ENCODE measurements at regions not wholly inside any gene's neighbourhood (a gene's known extent, or its start where the extent isn't known, plus 50 kb on each side); places are given as distances from the start of the nearest gene placed in this dataset.

- Mint-ChIP-seq H3K4me1 (ENCODE audit: low read depth) (no peaks in the 10 kb centered on the region), H3K4me3 (no peak overlapping the region), H3K27ac (peak overlapping the region; percentile 3), H3K36me3 (ENCODE audit: low read depth) (peaks cover 4% of the 10 kb centered on the region), H3K27me3 (peaks cover 19% of the 10 kb centered on the region), H3K9me3 (no peaks in the 10 kb centered on the region)
These were observed 371.8 kb upstream of the SULF2 start for GRCh38 chr20:48156951-48157700.

DNA sequence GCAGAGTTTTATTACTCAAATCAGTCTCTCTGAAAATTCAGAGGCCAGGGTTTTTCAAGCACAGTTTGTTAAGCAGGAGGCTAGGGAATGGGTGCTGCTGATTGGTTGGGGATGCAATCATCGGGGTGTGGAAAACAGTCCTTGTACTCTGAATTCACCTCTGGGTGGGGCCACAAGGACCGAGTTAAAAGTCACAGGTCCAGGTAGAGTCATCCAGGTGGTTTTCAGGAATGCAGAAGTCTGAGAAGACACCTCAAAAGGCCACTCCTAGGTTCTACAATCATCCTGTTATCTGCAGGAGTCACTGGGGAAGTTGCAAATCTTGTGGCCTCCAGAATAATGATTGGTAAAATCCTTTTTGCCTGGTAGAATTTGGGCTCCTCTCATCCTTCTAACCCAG is 371.2 kb upstream of the SULF2 start:
- H3K4me3 Mint-ChIP-seq, result no peak overlapping the region
- no peaks in the 10 kb centered on the region for H3K4me1 Mint-ChIP-seq (ENCODE audit: low read depth)
- peaks cover 19% of the 10 kb centered on the region for H3K27me3 Mint-ChIP-seq
- no peak overlapping the region for H3K27ac Mint-ChIP-seq
- peaks cover 4% of the 10 kb centered on the region for H3K36me3 Mint-ChIP-seq (ENCODE audit: low read depth)
- H3K9me3 Mint-ChIP-seq, result no peaks in the 10 kb centered on the region

DNA sequence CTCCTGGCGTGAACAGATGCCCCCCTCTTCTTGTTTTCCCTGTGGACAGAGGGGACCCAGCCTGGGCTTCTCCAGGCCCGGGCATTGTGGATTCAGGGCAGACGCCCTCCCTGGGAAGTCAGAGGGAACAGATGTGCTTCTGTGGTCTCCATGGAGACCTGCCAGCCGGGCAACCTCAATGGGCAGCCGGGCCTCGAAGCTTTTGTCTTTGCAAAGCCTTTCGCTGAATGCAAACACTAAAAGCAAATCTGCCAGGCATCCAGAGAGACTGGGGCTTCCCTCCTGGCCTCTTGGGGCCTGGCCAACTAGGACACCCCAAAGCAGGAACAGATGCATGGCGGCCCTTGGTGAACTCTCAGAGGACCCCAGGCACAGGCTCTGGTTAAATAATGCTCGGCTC is 370.0 kb upstream of the SULF2 start:
- Mint-ChIP-seq H3K36me3 (ENCODE audit: low read depth) (peaks cover 4% of the 10 kb centered on the region), H3K27ac (no peak overlapping the region), H3K4me3 (no peak overlapping the region), H3K4me1 (ENCODE audit: low read depth) (no peaks in the 10 kb centered on the region), H3K27me3 (peaks cover 19% of the 10 kb centered on the region), H3K9me3 (no peaks in the 10 kb centered on the region)

DNA sequence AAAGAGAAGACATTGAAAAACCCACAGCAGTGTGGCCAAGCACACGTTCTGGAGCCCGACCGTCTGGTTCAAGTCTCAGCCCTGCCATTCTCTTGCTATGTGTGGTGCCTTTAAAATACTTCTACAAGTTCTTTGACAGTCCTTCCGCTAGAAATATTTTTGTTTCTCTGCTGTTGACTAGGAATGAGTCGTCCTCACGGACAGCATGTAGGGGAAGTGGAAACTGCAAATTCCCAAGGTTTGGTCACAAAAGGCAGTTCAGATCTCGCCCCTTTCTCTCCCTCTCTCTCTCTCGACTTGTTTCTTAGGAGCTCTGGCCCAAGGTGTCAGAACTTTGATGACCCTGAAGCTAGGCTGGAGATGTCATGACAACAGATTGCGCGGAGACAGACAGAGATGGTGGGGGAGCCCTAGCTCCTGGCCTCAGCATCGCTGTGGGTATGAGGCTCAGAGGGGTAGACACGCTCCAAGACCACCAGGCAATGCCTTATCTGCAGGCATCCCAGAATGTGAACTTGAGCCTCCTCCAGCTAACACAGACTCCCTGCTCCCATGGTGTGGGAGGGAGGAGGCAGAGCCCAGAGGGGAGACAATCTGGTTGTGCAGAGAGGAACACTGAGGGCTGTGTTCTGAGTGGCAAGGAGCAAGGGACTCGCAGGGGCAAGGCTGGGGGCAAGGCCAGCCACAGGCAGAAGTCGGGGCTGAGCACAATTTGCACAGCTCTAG is 368.9 kb upstream of the SULF2 start:
- Mint-ChIP-seq H3K9me3 (no peaks in the 10 kb centered on the region), H3K27me3 (peaks cover 13% of the 10 kb centered on the region), H3K36me3 (ENCODE audit: low read depth) (peaks cover 4% of the 10 kb centered on the region), H3K27ac (no peak overlapping the region), H3K4me1 (ENCODE audit: low read depth) (no peaks in the 10 kb centered on the region), H3K4me3 (no peak overlapping the region)

GRCh38 chr20:48153523-48153922 is 368.2 kb upstream of the SULF2 start:
- no peaks in the 10 kb centered on the region for H3K9me3 Mint-ChIP-seq
- H3K4me1 Mint-ChIP-seq (ENCODE audit: low read depth), result no peaks in the 10 kb centered on the region
- no peak overlapping the region for H3K27ac Mint-ChIP-seq
- no peak overlapping the region for H3K4me3 Mint-ChIP-seq
- H3K27me3 Mint-ChIP-seq, result peaks cover 13% of the 10 kb centered on the region
- peaks cover 4% of the 10 kb centered on the region for H3K36me3 Mint-ChIP-seq (ENCODE audit: low read depth)

GRCh38 chr20:48153103-48153502 is 367.8 kb upstream of the SULF2 start:
- H3K36me3 Mint-ChIP-seq (ENCODE audit: low read depth), result peaks cover 4% of the 10 kb centered on the region
- H3K4me1 Mint-ChIP-seq (ENCODE audit: low read depth), result no peaks in the 10 kb centered on the region
- H3K27me3 Mint-ChIP-seq, result peaks cover 10% of the 10 kb centered on the region
- H3K9me3 Mint-ChIP-seq, result no peaks in the 10 kb centered on the region
- no peak overlapping the region for H3K4me3 Mint-ChIP-seq
- H3K27ac Mint-ChIP-seq, result no peak overlapping the region

- H3K27ac Mint-ChIP-seq, result no peak overlapping the region
- no peaks in the 10 kb centered on the region for H3K9me3 Mint-ChIP-seq
- H3K36me3 Mint-ChIP-seq (ENCODE audit: low read depth), result peaks cover under 1% of the 10 kb centered on the region
- H3K27me3 Mint-ChIP-seq, result peaks cover 6% of the 10 kb centered on the region
- H3K4me1 Mint-ChIP-seq (ENCODE audit: low read depth), result no peaks in the 10 kb centered on the region
- H3K4me3 Mint-ChIP-seq, result no peak overlapping the region
These were observed 365.3 kb upstream of the SULF2 start for GRCh38 chr20:48150568-48150967.

DNA sequence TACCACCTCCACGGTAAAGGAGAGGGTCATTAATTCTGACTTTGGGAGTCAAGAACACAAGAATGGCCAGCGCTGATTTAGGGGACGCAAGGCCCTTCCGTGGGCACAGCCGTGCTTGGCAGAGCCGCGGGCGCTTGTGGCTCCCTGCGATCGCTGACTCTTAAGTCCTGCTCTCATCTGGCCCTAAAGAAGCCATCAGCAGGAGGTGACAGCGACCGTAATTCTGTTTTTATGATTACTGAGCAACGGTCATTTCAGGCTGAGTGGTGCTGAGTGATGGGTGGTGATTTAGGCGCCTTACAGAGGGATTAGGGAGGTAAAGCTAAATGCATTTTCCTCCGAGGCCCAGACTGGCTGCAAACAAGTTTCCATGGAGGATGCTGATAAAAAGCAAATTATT is 364.6 kb upstream of the SULF2 start:
- no peaks in the 10 kb centered on the region for H3K9me3 Mint-ChIP-seq
- H3K27me3 Mint-ChIP-seq, result peaks cover 5% of the 10 kb centered on the region
- no peaks in the 10 kb centered on the region for H3K36me3 Mint-ChIP-seq (ENCODE audit: low read depth)
- H3K27ac Mint-ChIP-seq, result no peak overlapping the region
- no peak overlapping the region for H3K4me3 Mint-ChIP-seq
- H3K4me1 Mint-ChIP-seq (ENCODE audit: low read depth), result no peaks in the 10 kb centered on the region

DNA sequence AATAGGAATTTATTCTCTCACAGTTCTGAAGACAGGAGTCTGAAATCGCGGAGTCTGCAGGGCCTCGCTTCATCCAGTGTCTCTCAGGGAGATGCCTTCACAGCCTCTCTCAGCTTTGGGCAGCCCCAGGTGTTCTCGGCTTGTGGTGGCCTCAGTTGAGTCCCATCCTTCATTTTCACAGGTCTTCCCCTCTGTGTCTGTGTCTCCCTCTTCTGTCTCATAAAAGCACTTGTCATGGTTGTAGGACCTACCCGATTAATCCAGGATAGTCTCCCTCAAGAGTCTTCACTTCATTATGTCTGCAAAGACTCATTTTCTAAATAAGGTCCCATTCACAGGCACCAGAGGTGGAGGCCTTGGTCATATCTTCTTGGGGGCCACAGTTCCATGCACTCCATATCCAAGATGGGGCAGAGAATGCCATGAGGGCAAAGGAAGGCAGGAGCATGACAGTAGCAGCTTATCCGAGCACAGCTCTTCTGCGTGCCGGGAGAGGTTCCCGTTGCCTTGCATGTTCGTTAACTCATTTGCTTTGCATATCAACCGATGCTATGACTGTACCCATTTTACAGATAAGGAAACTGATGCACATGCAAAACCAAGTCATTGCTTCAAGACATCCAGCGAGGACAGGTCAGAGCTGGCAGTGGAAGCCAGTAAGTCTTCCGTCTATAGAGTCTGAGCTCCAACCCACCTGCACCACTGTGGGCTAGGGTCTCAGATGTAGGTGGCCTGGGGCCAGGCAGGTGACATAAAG is 363.8 kb upstream of the SULF2 start:
- Mint-ChIP-seq H3K4me3 (no peak overlapping the region), H3K27me3 (no peaks in the 10 kb centered on the region), H3K36me3 (ENCODE audit: low read depth) (no peaks in the 10 kb centered on the region), H3K27ac (no peak overlapping the region), H3K4me1 (ENCODE audit: low read depth) (no peaks in the 10 kb centered on the region), H3K9me3 (no peaks in the 10 kb centered on the region)

DNA sequence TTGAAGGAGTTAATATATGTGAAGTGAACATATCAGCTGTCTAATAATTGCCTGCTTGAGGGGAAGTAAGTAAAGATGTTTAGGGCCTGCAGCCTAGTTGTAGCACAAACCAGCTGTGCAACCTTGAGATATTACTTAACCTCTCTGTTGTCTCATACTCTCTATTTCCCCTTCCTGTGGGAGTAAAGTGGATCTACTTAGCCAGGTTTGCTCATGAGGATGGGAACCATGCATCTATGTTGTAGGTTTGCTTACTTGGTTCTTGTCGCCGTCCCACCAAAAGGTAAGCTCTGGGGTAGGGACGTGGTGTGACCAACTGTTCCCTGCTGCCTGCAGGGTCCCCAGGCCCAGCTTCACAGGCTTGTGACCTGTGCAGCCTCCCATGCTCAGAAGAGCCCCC is 362.7 kb upstream of the SULF2 start:
- no peaks in the 10 kb centered on the region for H3K9me3 Mint-ChIP-seq
- no peak overlapping the region for H3K4me3 Mint-ChIP-seq
- no peaks in the 10 kb centered on the region for H3K27me3 Mint-ChIP-seq
- no peaks in the 10 kb centered on the region for H3K4me1 Mint-ChIP-seq (ENCODE audit: low read depth)
- H3K27ac Mint-ChIP-seq, result no peak overlapping the region
- no peaks in the 10 kb centered on the region for H3K36me3 Mint-ChIP-seq (ENCODE audit: low read depth)

- no peaks in the 10 kb centered on the region for H3K36me3 Mint-ChIP-seq (ENCODE audit: low read depth)
- peaks cover 5% of the 10 kb centered on the region for H3K27me3 Mint-ChIP-seq
- H3K4me3 Mint-ChIP-seq, result no peak overlapping the region
- no peaks in the 10 kb centered on the region for H3K4me1 Mint-ChIP-seq (ENCODE audit: low read depth)
- no peaks in the 10 kb centered on the region for H3K9me3 Mint-ChIP-seq
- H3K27ac Mint-ChIP-seq, result no peak overlapping the region
These were observed 362.0 kb upstream of the SULF2 start for GRCh38 chr20:48147311-48147710.

- H3K36me3 Mint-ChIP-seq (ENCODE audit: low read depth), result no peaks in the 10 kb centered on the region
- peaks cover 5% of the 10 kb centered on the region for H3K27me3 Mint-ChIP-seq
- H3K4me1 Mint-ChIP-seq (ENCODE audit: low read depth), result no peaks in the 10 kb centered on the region
- H3K27ac Mint-ChIP-seq, result no peak overlapping the region
- H3K4me3 Mint-ChIP-seq, result no peak overlapping the region
- H3K9me3 Mint-ChIP-seq, result no peaks in the 10 kb centered on the region
These were observed 361.6 kb upstream of the SULF2 start for GRCh38 chr20:48146877-48147276.

DNA sequence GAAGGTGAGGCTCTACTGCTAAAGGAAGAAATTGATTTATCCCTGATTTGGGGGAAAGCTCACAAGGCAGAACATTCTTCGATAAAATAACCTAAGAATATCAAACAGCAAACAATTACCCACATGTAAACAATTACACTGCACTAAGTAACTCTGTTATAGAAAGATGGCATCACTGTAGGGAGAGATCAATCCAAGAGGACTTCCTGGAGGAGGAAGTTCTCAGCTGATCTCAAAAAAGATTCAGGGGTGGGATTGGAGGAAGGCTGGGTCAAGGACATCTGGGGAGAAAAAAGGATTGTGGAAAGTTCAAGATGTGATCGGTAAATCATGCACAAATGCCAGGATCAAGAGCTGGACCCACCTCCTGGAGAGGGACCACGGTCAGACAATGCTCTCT is 361.0 kb upstream of the SULF2 start:
- peaks cover 8% of the 10 kb centered on the region for H3K27me3 Mint-ChIP-seq

GRCh38 chr20:48143435-48144081 is 358.3 kb upstream of the SULF2 start:
- peaks cover 12% of the 10 kb centered on the region for H3K27me3 Mint-ChIP-seq
- H3K4me1 Mint-ChIP-seq (ENCODE audit: low read depth), result no peaks in the 10 kb centered on the region
- no peak overlapping the region for H3K4me3 Mint-ChIP-seq
- no peaks in the 10 kb centered on the region for H3K36me3 Mint-ChIP-seq (ENCODE audit: low read depth)
- peaks cover 4% of the 10 kb centered on the region for H3K9me3 Mint-ChIP-seq
- H3K27ac Mint-ChIP-seq, result no peak overlapping the region

More for the DNA sequence above, 361.0 kb upstream of the SULF2 start:
- no peak overlapping the region for H3K4me3 Mint-ChIP-seq
- no peaks in the 10 kb centered on the region for H3K36me3 Mint-ChIP-seq (ENCODE audit: low read depth)
- no peaks in the 10 kb centered on the region for H3K4me1 Mint-ChIP-seq (ENCODE audit: low read depth)
- H3K27ac Mint-ChIP-seq, result no peak overlapping the region
- H3K9me3 Mint-ChIP-seq, result peaks cover 3% of the 10 kb centered on the region

GRCh38 chr20:48142516-48142773 is 357.2 kb upstream of the SULF2 start:
- Mint-ChIP-seq H3K4me1 (ENCODE audit: low read depth) (no peaks in the 10 kb centered on the region), H3K36me3 (ENCODE audit: low read depth) (no peaks in the 10 kb centered on the region), H3K4me3 (no peak overlapping the region), H3K27ac (no peak overlapping the region), H3K9me3 (peaks cover 4% of the 10 kb centered on the region), H3K27me3 (peaks cover 12% of the 10 kb centered on the region)
